ENCODE measurements at regions not wholly inside any gene's neighbourhood (a gene's known extent, or its start where the extent isn't known, plus 50 kb on each side); places are given as distances from the start of the nearest gene placed in this dataset.

- DNase-seq (ENCODE audit: low read depth in 4 of 6, low spot score in 6 of 6): peak in 1 of 6 donors; percentile 37
- H3K4me1 ChIP-seq (ENCODE audit: control insufficient read depth, insufficient read depth, low read length): no peaks in the 10 kb centered on the region
- no peak overlapping the region for H3K4me3 ChIP-seq (ENCODE audit: low read depth, low read length)
- H3K27ac ChIP-seq (ENCODE audit: low read depth, low read length): no peak overlapping the region
- H3K9me3 ChIP-seq (ENCODE audit: control insufficient read depth, insufficient read depth, low read length): no peaks in the 10 kb centered on the region
- H3K27me3 ChIP-seq (ENCODE audit: control insufficient read depth, insufficient read depth, low read length): no peaks in the 10 kb centered on the region
- no peaks in the 10 kb centered on the region for H3K36me3 ChIP-seq (ENCODE audit: control insufficient read depth, insufficient read depth, low read length)
- WGBS (ENCODE audit: insufficient coverage): no CpG with 5 or more reads among the region's 1 CpG
Measured at GRCh38 chr13:84038001-84038400, 155.7 kb upstream of the SLITRK1 start.

GRCh38 chr13:84032116-84032515, 149.8 kb upstream of the SLITRK1 start:
- Histone ChIP-seq H3K4me1 (ENCODE audit: control insufficient read depth, insufficient read depth, low read length) (no peaks in the 10 kb centered on the region), H3K9me3 (ENCODE audit: control insufficient read depth, insufficient read depth, low read length) (no peaks in the 10 kb centered on the region), H3K27me3 (ENCODE audit: control insufficient read depth, insufficient read depth, low read length) (no peaks in the 10 kb centered on the region), H3K4me3 (ENCODE audit: low read depth, low read length) (no peak overlapping the region), H3K27ac (ENCODE audit: low read depth, low read length) (no peak overlapping the region), H3K36me3 (ENCODE audit: control insufficient read depth, insufficient read depth, low read length) (no peaks in the 10 kb centered on the region)
- WGBS (ENCODE audit: insufficient coverage): no CpG with 5 or more reads among the region's 1 CpG
- no peak for DNase-seq (ENCODE audit: low read depth in 4 of 6, low spot score in 6 of 6)

GRCh38 chr13:84031120-84031519, 148.8 kb upstream of the SLITRK1 start:
- no peak for DNase-seq (ENCODE audit: low read depth in 4 of 6, low spot score in 6 of 6)
- 100% methylated on average over 1 of the region's 4 CpGs for WGBS (ENCODE audit: insufficient coverage)
- Histone ChIP-seq H3K27me3 (ENCODE audit: control insufficient read depth, insufficient read depth, low read length) (no peaks in the 10 kb centered on the region), H3K36me3 (ENCODE audit: control insufficient read depth, insufficient read depth, low read length) (no peaks in the 10 kb centered on the region), H3K4me1 (ENCODE audit: control insufficient read depth, insufficient read depth, low read length) (no peaks in the 10 kb centered on the region), H3K4me3 (ENCODE audit: low read depth, low read length) (no peak overlapping the region), H3K9me3 (ENCODE audit: control insufficient read depth, insufficient read depth, low read length) (no peaks in the 10 kb centered on the region), H3K27ac (ENCODE audit: low read depth, low read length) (no peak overlapping the region)

GRCh38 chr13:84029396-84029795, 147.1 kb upstream of the SLITRK1 start:
- Histone ChIP-seq H3K27me3 (ENCODE audit: control insufficient read depth, insufficient read depth, low read length) (no peaks in the 10 kb centered on the region), H3K4me3 (ENCODE audit: low read depth, low read length) (no peak overlapping the region), H3K36me3 (ENCODE audit: control insufficient read depth, insufficient read depth, low read length) (no peaks in the 10 kb centered on the region), H3K27ac (ENCODE audit: low read depth, low read length) (no peak overlapping the region), H3K4me1 (ENCODE audit: control insufficient read depth, insufficient read depth, low read length) (no peaks in the 10 kb centered on the region), H3K9me3 (ENCODE audit: control insufficient read depth, insufficient read depth, low read length) (no peaks in the 10 kb centered on the region)
- DNase-seq (ENCODE audit: low read depth in 4 of 6, low spot score in 6 of 6): peak in 1 of 6 donors; percentile 55
- no CpG with 5 or more reads among the region's 4 CpGs for WGBS (ENCODE audit: insufficient coverage)

DNA sequence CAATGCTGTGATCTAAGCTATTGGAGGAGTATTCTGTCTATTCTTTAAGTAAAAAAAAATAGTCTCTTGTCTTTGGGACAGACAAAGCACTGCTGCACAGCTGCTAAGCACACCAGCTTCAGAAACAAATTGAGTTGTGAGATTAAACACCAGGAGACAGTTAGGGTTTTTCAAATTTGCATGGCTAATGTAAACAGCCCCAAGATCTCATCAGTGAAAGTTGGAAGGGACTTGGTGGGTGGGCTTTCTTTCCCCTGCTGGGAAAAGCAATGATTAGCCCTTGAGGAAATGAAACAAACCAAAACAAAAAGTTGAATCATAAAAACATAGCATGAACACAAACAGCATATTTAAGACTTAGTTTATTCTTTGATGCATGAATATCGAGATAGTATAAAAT, 143.6 kb upstream of the SLITRK1 start:
- Histone ChIP-seq H3K36me3 (ENCODE audit: control insufficient read depth, insufficient read depth, low read length) (no peaks in the 10 kb centered on the region), H3K9me3 (ENCODE audit: control insufficient read depth, insufficient read depth, low read length) (no peaks in the 10 kb centered on the region), H3K4me1 (ENCODE audit: control insufficient read depth, insufficient read depth, low read length) (no peaks in the 10 kb centered on the region), H3K4me3 (ENCODE audit: low read depth, low read length) (no peak overlapping the region), H3K27ac (ENCODE audit: low read depth, low read length) (no peak overlapping the region), H3K27me3 (ENCODE audit: control insufficient read depth, insufficient read depth, low read length) (no peaks in the 10 kb centered on the region)
- peak in 2 of 6 donors; percentile 11 to 70 for DNase-seq (ENCODE audit: low read depth in 4 of 6, low spot score in 6 of 6)
- WGBS (ENCODE audit: insufficient coverage): no CpG with 5 or more reads among the region's 1 CpG

DNA sequence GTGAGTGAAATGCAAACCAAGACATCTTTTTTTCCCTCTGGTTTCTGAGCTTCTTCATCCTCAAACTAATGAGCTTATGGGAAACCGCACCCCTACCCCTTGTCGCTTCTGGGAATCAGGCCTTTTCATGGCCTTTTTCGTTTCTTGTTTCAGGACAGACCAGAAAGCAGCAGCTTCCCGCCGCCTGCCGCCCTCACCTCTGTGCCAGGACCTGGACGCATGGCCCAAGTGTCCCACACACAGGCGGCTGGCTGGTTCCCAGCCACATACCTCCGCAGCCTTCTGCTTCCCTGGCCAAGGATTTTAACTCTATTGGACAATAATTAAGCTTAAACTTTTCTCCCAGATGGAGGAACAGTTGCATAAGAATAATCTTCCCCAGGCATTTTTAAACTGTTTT, 114.1 kb upstream of the SLITRK1 start:
- H3K4me3 ChIP-seq (ENCODE audit: low read depth, low read length): no peak overlapping the region
- no peaks in the 10 kb centered on the region for H3K9me3 ChIP-seq (ENCODE audit: control insufficient read depth, insufficient read depth, low read length)
- H3K4me1 ChIP-seq (ENCODE audit: control insufficient read depth, insufficient read depth, low read length): no peaks in the 10 kb centered on the region
- 89% methylated on average over 8 of the region's 9 CpGs for WGBS (ENCODE audit: insufficient coverage)
- no peak overlapping the region for H3K27ac ChIP-seq (ENCODE audit: low read depth, low read length)
- H3K27me3 ChIP-seq (ENCODE audit: control insufficient read depth, insufficient read depth, low read length): no peaks in the 10 kb centered on the region
- no peaks in the 10 kb centered on the region for H3K36me3 ChIP-seq (ENCODE audit: control insufficient read depth, insufficient read depth, low read length)
- peak in 1 of 6 donors; percentile 3 for DNase-seq (ENCODE audit: low read depth in 4 of 6, low spot score in 6 of 6)

GRCh38 chr13:83995930-83996329, 113.7 kb upstream of the SLITRK1 start:
- H3K27ac ChIP-seq (ENCODE audit: low read depth, low read length): no peak overlapping the region
- no peaks in the 10 kb centered on the region for H3K4me1 ChIP-seq (ENCODE audit: control insufficient read depth, insufficient read depth, low read length)
- H3K4me3 ChIP-seq (ENCODE audit: low read depth, low read length): no peak overlapping the region
- no peak for DNase-seq (ENCODE audit: low read depth in 4 of 6, low spot score in 6 of 6)
- no peaks in the 10 kb centered on the region for H3K27me3 ChIP-seq (ENCODE audit: control insufficient read depth, insufficient read depth, low read length)
- H3K36me3 ChIP-seq (ENCODE audit: control insufficient read depth, insufficient read depth, low read length): no peaks in the 10 kb centered on the region
- WGBS (ENCODE audit: insufficient coverage): 93% methylated on average over 6 of the region's 7 CpGs
- no peaks in the 10 kb centered on the region for H3K9me3 ChIP-seq (ENCODE audit: control insufficient read depth, insufficient read depth, low read length)

DNA sequence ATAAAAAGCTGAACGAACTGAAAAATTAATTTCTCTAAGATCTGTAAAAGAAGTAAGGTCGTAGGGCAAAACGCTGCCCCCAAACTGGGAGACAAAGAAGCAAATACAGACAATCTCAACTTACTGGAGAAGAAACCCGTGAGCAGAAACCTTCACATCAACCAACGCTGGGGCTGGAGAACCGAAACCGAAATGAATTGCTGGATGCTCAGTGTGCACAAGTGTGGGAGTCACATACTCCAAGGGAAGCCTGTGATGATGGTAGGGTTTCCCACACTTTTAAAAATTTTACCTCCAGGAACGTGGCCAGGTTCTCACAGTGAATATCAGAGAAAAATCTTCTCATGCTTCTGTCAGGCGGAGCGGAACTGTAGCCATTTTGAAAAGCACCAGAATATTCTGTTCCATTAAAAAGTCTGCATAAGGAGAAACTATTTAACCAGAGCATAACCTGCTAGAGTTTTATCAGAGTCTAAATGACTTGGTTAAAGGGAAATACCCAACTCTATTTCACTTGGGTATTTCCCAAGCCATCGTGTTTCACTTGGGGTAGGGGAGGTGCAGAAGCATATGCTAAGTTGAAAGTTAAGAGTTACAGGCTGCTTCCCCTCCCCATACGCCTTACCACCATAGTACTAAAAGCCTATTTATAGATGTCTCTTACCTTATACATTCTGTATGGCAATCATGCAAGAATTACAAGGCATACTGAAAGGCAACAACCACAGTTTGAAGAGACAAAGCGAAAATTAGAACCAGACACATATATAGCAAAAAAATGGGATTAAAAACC, 110.5 kb upstream of the SLITRK1 start:
- Histone ChIP-seq H3K4me3 (ENCODE audit: low read depth, low read length) (no peak overlapping the region), H3K36me3 (ENCODE audit: control insufficient read depth, insufficient read depth, low read length) (no peaks in the 10 kb centered on the region), H3K9me3 (ENCODE audit: control insufficient read depth, insufficient read depth, low read length) (no peaks in the 10 kb centered on the region), H3K4me1 (ENCODE audit: control insufficient read depth, insufficient read depth, low read length) (no peaks in the 10 kb centered on the region), H3K27me3 (ENCODE audit: control insufficient read depth, insufficient read depth, low read length) (no peaks in the 10 kb centered on the region), H3K27ac (ENCODE audit: low read depth, low read length) (no peak overlapping the region)
- 94% methylated on average over 3 of the region's 13 CpGs for WGBS (ENCODE audit: insufficient coverage)
- DNase-seq (ENCODE audit: low read depth in 4 of 6, low spot score in 6 of 6): no peak

DNA sequence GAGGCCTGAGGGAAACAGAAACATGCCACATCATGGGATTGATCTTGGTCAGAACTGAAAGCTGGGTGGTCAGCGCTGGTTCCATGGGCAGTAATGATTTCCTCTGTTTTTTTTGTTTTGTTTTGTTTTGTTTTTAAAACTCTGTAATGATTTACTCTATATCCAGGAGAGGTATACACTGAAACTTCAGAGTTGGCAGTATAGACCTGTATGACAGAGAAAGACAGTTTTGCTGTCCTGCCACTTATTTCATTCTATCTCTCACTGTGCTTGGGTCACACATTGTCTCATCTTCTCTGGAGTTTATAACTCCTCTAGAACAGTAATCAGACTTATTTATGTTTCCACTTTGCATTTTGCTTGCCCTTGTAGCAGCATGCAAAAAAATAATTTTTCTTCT, 105.1 kb upstream of the SLITRK1 start:
- Histone ChIP-seq H3K4me3 (ENCODE audit: low read depth, low read length) (no peak overlapping the region), H3K27ac (ENCODE audit: low read depth, low read length) (no peak overlapping the region), H3K4me1 (ENCODE audit: control insufficient read depth, insufficient read depth, low read length) (no peaks in the 10 kb centered on the region), H3K9me3 (ENCODE audit: control insufficient read depth, insufficient read depth, low read length) (no peaks in the 10 kb centered on the region), H3K27me3 (ENCODE audit: control insufficient read depth, insufficient read depth, low read length) (no peaks in the 10 kb centered on the region), H3K36me3 (ENCODE audit: control insufficient read depth, insufficient read depth, low read length) (no peaks in the 10 kb centered on the region)
- DNase-seq (ENCODE audit: low read depth in 4 of 6, low spot score in 6 of 6): no peak
- no CpG with 5 or more reads among the region's 1 CpG for WGBS (ENCODE audit: insufficient coverage)

DNA sequence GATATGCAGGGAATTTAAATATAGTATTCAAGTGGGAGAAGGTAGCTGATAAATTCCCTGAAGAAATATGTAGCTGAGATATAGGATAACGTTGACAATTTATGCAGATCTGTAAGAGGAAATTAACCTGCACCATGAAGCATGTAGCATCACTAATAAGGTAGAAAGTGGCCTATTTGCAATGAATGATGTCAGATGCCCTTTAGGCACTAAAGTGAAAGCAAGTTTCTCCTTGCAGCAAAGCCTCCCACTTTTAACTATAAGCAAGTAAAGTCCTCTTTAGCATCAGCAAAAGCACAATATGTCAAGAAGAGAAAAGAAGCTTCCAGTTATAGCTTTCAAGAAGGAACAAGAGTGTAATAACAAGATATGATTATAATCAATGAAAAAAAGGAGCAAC, 102.5 kb upstream of the SLITRK1 start:
- DNase-seq (ENCODE audit: low read depth in 4 of 6, low spot score in 6 of 6): no peak
- no peaks in the 10 kb centered on the region for H3K4me1 ChIP-seq (ENCODE audit: control insufficient read depth, insufficient read depth, low read length)
- no peaks in the 10 kb centered on the region for H3K36me3 ChIP-seq (ENCODE audit: control insufficient read depth, insufficient read depth, low read length)
- 80% methylated on average over 1 of the region's 1 CpG for WGBS (ENCODE audit: insufficient coverage)
- no peak overlapping the region for H3K27ac ChIP-seq (ENCODE audit: low read depth, low read length)
- no peaks in the 10 kb centered on the region for H3K9me3 ChIP-seq (ENCODE audit: control insufficient read depth, insufficient read depth, low read length)
- no peak overlapping the region for H3K4me3 ChIP-seq (ENCODE audit: low read depth, low read length)
- H3K27me3 ChIP-seq (ENCODE audit: control insufficient read depth, insufficient read depth, low read length): no peaks in the 10 kb centered on the region

Data from spinal cord (tissue), 9 donors.